ENCODE measurements at regions not wholly inside any gene's neighbourhood (a gene's known extent, or its start where the extent isn't known, plus 50 kb on each side); places are given as distances from the start of the nearest gene placed in this dataset.
"Not testable (repeated sequence)": the region's sequence is repeated elsewhere in the genome, so short reads cannot be mapped to it uniquely, and the experiment has no call there.

DNA sequence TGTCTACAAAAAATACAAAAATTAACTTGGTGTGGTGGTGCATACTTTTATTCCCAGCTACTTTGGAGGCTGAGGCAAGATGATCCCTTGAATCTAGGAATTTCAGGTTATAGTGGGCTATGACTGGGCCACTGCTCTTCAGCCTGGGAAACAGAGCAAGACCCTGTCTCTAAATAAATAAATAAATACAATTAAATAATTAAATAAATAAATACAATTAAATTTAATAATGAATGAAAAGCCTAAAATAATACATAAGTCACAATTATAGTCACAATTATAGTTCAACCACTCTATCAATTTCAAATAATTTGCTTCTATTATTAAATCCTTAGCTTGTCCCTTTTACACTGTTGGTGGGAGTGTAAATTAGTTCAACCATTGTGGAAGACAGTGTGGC lies 146.4 kb upstream of the RFC3 start (continued):
- TF ChIP-seq, protein P1, sequence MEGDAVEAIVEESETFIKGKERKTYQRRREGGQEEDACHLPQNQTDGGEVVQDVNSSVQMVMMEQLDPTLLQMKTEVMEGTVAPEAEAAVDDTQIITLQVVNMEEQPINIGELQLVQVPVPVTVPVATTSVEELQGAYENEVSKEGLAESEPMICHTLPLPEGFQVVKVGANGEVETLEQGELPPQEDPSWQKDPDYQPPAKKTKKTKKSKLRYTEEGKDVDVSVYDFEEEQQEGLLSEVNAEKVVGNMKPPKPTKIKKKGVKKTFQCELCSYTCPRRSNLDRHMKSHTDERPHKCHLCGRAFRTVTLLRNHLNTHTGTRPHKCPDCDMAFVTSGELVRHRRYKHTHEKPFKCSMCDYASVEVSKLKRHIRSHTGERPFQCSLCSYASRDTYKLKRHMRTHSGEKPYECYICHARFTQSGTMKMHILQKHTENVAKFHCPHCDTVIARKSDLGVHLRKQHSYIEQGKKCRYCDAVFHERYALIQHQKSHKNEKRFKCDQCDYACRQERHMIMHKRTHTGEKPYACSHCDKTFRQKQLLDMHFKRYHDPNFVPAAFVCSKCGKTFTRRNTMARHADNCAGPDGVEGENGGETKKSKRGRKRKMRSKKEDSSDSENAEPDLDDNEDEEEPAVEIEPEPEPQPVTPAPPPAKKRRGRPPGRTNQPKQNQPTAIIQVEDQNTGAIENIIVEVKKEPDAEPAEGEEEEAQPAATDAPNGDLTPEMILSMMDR (IDR thresholded peaks at IDR 0.05; ENCODE audit: low read depth, low read length, missing input control): no peak
- no peak for TF ChIP-seq SP1 (IDR thresholded peaks at IDR 0.05)
- TF ChIP-seq JUND (IDR thresholded peaks at IDR 0.05): no peak
- TF ChIP-seq YY1 (IDR thresholded peaks at IDR 0.05): no peak
- no peak for TF ChIP-seq EGR1 (IDR thresholded peaks at IDR 0.05; ENCODE audit: low read depth in 2 of 2)
- TF ChIP-seq, protein P2, sequence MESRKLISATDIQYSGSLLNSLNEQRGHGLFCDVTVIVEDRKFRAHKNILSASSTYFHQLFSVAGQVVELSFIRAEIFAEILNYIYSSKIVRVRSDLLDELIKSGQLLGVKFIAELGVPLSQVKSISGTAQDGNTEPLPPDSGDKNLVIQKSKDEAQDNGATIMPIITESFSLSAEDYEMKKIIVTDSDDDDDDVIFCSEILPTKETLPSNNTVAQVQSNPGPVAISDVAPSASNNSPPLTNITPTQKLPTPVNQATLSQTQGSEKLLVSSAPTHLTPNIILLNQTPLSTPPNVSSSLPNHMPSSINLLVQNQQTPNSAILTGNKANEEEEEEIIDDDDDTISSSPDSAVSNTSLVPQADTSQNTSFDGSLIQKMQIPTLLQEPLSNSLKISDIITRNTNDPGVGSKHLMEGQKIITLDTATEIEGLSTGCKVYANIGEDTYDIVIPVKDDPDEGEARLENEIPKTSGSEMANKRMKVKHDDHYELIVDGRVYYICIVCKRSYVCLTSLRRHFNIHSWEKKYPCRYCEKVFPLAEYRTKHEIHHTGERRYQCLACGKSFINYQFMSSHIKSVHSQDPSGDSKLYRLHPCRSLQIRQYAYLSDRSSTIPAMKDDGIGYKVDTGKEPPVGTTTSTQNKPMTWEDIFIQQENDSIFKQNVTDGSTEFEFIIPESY (IDR thresholded peaks at IDR 0.05): no peak

DNA sequence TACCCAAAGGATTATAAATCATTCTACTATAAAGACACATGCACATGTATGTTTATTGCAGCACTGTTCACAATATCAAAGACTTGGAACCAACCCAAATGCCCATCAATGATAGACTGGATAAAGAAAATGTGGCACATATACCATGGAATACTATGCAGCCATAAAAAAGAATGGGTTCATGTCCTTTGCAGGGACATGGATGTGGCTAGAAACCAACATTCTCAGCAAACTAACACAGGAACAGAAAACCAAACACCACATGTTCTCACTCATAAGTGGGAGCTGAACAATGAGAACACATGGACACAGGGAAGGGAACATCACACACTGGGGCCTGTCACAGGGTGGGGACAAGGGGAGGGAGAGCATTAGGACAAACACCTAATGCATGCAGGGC lies 145.9 kb upstream of the RFC3 start:
- H3K4me1 ChIP-seq (ENCODE audit: control insufficient read depth in 4 of 4, insufficient read depth in 4 of 4, low read length in 3 of 4): peaks cover 0 to 13% (median 8%) of the 10 kb centered on the region in 4 donors
- not testable (repeated sequence) for H3K4me3 ChIP-seq (ENCODE audit: low read depth in 1 of 3, low read length in 3 of 3); DNase-seq (ENCODE audit: low spot score); H3K9ac ChIP-seq (ENCODE audit: low read depth in 1 of 2, low read length in 2 of 2); H3K9me3 ChIP-seq (ENCODE audit: control insufficient read depth in 4 of 4, low read length in 3 of 4); H3K36me3 ChIP-seq (ENCODE audit: control insufficient read depth in 4 of 4, insufficient read depth in 3 of 4, low read depth in 1 of 4, low read length in 3 of 4); H3K27me3 ChIP-seq (ENCODE audit: control insufficient read depth in 4 of 4, insufficient read depth in 4 of 4, low read length in 3 of 4); H3K27ac ChIP-seq (ENCODE audit: low read depth in 1 of 2, low read length in 2 of 2)

DNA sequence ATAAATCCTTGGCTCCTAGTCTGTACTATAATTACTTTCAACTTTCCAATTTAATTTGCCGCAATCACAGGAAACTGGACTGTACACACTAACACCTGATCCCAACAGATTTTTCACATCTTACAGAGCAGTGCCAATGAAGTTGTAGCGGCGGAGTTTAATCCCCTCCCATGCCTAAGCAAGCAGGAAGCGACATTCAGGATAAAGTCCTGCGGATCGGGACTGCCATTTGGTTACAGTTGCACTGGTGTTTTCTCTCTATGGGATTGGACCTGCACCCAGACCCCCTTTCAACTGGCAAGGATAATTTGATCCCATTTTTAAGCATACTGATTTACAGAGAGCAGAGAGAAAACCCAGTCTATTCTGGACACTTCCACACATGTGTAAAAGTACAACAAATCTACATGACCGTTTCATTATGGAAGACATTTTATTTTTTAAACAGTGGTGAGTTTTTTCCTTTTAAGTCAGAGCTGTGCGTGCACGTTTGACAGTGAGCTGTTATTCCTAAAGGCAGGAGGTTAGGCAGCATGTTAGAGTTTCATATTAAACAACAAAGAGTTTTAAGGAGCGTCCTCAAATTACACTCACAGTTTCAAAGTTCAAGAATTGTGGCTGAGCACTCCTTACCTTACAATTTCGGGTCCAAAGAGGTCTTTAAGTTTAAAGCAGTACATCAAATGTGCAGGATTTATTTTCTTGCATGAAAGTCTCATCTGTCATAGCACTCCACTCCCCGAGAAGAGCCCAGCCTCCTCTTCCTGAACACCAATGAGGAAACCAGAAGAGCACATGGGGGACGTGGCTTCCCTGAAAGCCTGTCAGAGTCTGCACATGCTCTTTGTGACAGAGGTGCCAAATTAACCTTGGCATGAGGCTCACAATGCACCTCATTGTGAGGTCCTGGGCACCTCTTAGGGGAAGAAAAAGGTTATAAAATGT lies 141.6 kb upstream of the RFC3 start:
- Histone ChIP-seq H3K9ac (ENCODE audit: low read depth in 1 of 2, low read length in 2 of 2) (peak overlapping the region; percentile 68 to 83), H3K36me3 (ENCODE audit: control insufficient read depth in 4 of 4, insufficient read depth in 3 of 4, low read depth in 1 of 4, low read length in 3 of 4) (no peaks in the 10 kb centered on the region), H3K27ac (ENCODE audit: low read depth in 1 of 2, low read length in 2 of 2) (peak overlapping the region; percentile 77 to 91), H3K4me1 (ENCODE audit: control insufficient read depth in 4 of 4, insufficient read depth in 4 of 4, low read length in 3 of 4) (peaks cover 8 to 37% (median 23%) of the 10 kb centered on the region in 4 donors), H3K4me3 (ENCODE audit: low read depth in 1 of 3, low read length in 3 of 3) (peak overlapping the region; percentile 63 to 84 (median 84)), H3K9me3 (ENCODE audit: control insufficient read depth in 4 of 4, low read length in 3 of 4) (no peaks in the 10 kb centered on the region), H3K27me3 (ENCODE audit: control insufficient read depth in 4 of 4, insufficient read depth in 4 of 4, low read length in 3 of 4) (no peaks in the 10 kb centered on the region)
- no peak for DNase-seq (ENCODE audit: low spot score)
- 13% methylated on average over 13 of the region's 13 CpGs for WGBS
- no peak for TF ChIP-seq GABPA (IDR thresholded peaks at IDR 0.05 in 1 of 2, conservative IDR thresholded peaks at IDR 0.05 in 1 of 2)
- peak; percentile 35 for TF ChIP-seq FOXA2 (IDR thresholded peaks at IDR 0.05)
- TF ChIP-seq RXRA (IDR thresholded peaks at IDR 0.05): peak; percentile 33 to 62
- TF ChIP-seq, protein P3, sequence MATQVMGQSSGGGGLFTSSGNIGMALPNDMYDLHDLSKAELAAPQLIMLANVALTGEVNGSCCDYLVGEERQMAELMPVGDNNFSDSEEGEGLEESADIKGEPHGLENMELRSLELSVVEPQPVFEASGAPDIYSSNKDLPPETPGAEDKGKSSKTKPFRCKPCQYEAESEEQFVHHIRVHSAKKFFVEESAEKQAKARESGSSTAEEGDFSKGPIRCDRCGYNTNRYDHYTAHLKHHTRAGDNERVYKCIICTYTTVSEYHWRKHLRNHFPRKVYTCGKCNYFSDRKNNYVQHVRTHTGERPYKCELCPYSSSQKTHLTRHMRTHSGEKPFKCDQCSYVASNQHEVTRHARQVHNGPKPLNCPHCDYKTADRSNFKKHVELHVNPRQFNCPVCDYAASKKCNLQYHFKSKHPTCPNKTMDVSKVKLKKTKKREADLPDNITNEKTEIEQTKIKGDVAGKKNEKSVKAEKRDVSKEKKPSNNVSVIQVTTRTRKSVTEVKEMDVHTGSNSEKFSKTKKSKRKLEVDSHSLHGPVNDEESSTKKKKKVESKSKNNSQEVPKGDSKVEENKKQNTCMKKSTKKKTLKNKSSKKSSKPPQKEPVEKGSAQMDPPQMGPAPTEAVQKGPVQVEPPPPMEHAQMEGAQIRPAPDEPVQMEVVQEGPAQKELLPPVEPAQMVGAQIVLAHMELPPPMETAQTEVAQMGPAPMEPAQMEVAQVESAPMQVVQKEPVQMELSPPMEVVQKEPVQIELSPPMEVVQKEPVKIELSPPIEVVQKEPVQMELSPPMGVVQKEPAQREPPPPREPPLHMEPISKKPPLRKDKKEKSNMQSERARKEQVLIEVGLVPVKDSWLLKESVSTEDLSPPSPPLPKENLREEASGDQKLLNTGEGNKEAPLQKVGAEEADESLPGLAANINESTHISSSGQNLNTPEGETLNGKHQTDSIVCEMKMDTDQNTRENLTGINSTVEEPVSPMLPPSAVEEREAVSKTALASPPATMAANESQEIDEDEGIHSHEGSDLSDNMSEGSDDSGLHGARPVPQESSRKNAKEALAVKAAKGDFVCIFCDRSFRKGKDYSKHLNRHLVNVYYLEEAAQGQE (IDR thresholded peaks at IDR 0.05): peak; percentile 44
- no peak for TF ChIP-seq HNF4G (IDR thresholded peaks at IDR 0.05)
- no peak for TF ChIP-seq FOXA1 (IDR thresholded peaks at IDR 0.05)
- TF ChIP-seq, protein P2 (IDR thresholded peaks at IDR 0.05): no peak
- TF ChIP-seq HNF4A (conservative IDR thresholded peaks at IDR 0.05): peak; percentile 51 to 55
- TF ChIP-seq NR2F2 (IDR thresholded peaks at IDR 0.05): no peak
- TF ChIP-seq, protein P4, sequence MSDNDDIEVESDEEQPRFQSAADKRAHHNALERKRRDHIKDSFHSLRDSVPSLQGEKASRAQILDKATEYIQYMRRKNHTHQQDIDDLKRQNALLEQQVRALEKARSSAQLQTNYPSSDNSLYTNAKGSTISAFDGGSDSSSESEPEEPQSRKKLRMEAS (IDR thresholded peaks at IDR 0.05): peak; percentile 99
- TF ChIP-seq, protein P5, sequence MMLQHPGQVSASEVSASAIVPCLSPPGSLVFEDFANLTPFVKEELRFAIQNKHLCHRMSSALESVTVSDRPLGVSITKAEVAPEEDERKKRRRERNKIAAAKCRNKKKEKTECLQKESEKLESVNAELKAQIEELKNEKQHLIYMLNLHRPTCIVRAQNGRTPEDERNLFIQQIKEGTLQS (IDR thresholded peaks at IDR 0.05): no peak
- TF ChIP-seq, protein P1 (IDR thresholded peaks at IDR 0.05; ENCODE audit: low read depth, low read length, missing input control): no peak
- TF ChIP-seq YY1 (IDR thresholded peaks at IDR 0.05): peak; percentile 32
- TF ChIP-seq JUND (IDR thresholded peaks at IDR 0.05): peak; percentile 15 to 27
